NCI-H1436 (cell line): ENCODE measurements at regions not wholly inside any gene's neighbourhood (a gene's known extent, or its start where the extent isn't known, plus 50 kb on each side); places are given as distances from the start of the nearest gene placed in this dataset.
A peak's percentile ranks its signal among the peaks of the same experiment; 100 is the strongest.

Source experiments
- DNase-seq: peaks from one replicate; lab custom pipeline; 2025; lab: John Stamatoyannopoulos, UW

GRCh38 chr6:123747515-123747914 lies 56.1 kb upstream of the NKAIN2 start:
- DNase-seq: no peak

DNA sequence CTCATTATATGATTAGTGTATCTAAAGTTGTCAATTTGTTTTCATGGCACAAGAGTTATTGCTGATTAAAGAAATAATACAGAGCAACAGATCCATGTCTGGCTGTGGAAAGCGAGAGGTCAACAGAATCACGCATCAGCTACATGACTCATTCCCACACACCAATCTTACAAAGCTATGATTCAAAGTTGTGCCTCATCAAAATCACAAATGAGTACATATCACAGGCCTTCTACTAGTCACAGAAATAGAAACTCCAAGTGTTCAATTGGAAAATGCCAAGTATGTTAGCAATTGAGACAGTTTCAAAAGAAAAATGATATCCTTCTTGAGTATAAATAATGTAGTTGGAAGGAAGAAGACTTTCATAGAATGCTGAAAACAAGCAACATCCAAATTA lies 57.8 kb upstream of the NKAIN2 start:
- DNase-seq: no peak

- DNase-seq: no peak
Measured at GRCh38 chr6:123744840-123745239, 58.8 kb upstream of the NKAIN2 start.

GRCh38 chr6:123742626-123743025 lies 61.0 kb upstream of the NKAIN2 start:
- no peak for DNase-seq

- DNase-seq: no peak
Measured at GRCh38 chr6:123733180-123733579, 70.5 kb upstream of the NKAIN2 start.

DNA sequence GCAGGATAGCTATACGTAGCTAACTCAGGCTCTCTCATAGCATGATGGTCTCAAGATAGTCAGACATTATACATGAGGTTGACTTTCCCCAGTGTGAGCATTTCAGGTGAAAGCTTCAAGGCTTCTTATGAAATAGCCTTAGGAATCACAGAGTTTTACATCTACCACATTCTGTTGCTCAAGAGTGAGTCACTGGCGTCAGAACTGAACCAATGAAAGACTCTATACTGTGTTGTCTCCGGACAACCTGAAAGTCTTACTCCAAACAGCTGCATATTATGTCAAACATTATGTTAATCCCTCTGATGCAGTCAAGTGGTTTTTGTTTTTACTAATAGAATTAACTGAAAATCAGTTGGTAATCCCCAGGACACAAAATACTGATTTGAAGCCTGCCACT lies 79.8 kb upstream of the TRDN start:
- DNase-seq: no peak

GRCh38 chr6:123715006-123715863 lies 78.5 kb upstream of the TRDN start:
- peak; percentile 7 for DNase-seq

- DNase-seq: no peak
Measured at GRCh38 chr6:123712831-123713230, 76.1 kb upstream of the TRDN start.

- no peak for DNase-seq
Measured at GRCh38 chr6:123702943-123703342, 66.2 kb upstream of the TRDN start.

GRCh38 chr6:123687864-123688263 lies 51.1 kb upstream of the TRDN start:
- no peak for DNase-seq
